ENCODE measurements at regions not wholly inside any gene's neighbourhood (a gene's known extent, or its start where the extent isn't known, plus 50 kb on each side); places are given as distances from the start of the nearest gene placed in this dataset.

DNA sequence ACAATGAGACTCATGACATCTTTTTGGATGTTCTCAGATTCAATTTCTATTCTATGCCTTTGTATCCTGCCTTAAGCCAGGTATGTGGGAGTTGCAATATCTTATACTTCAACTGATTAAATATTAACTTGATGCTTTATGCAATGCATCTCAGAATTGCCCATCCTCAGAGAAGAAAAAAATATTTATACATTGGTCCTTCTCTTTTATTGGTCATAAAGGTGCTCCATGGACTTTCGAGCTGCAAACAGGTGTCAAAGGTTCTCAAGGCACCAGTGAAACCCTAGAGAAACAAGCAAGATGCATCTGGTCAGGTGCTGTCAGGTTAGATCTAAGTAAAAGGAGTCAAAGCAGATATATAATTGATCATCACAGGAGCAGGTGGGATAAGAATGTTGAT lies 690.5 kb downstream of the PLCL1 start:
- dilution Hi-C loops (cut with MboI; ENCODE audit: extremely low pct_ligation_motif_present, low sequenced_read_pairs), result no loop called here
- H3K27ac ChIP-seq (ENCODE audit: control insufficient read depth, insufficient read depth, low read length), result no peak overlapping the region
- no peak for FAIRE-seq

DNA sequence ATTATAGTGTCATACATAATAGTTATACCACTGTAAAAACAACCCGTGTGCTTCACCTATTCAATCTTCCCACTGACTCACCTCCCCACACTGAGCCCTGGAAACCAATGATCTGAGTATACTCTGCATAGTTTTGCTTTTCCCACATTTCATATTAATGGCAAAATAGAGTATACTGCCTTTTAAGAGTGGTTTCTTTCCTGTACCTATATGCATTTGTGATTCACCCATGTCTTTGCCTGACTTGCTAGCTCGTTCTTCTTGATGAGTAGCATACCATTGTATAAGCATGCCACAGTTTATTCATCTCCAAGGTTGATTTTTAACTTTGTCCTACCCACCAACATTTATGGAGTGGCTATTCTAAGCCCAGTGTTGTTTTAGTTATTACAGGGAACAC lies 686.4 kb downstream of the PLCL1 start:
- Histone ChIP-seq H3K27ac (ENCODE audit: control insufficient read depth, insufficient read depth, low read length) (no peak overlapping the region), H3K9me3 (ENCODE audit: control insufficient read depth, low read depth, low read length) (no peaks in the 10 kb centered on the region), H3K36me3 (ENCODE audit: control insufficient read depth in 2 of 2, extremely low read depth in 1 of 2, insufficient read depth in 2 of 2, low read length in 2 of 2) (no peaks in the 10 kb centered on the region), H3K4me1 (ENCODE audit: control insufficient read depth, extremely low read depth, insufficient read depth, low read length) (no peaks in the 10 kb centered on the region), H4K20me1 (ENCODE audit: control insufficient read depth, extremely low read depth, insufficient read depth, low read length) (no peaks in the 10 kb centered on the region), H3K79me2 (ENCODE audit: control insufficient read depth, insufficient read depth, low read length) (no peaks in the 10 kb centered on the region), H3K27me3 (ENCODE audit: control insufficient read depth, extremely low read depth, insufficient read depth, low read length) (no peaks in the 10 kb centered on the region), H3K4me3 (ENCODE audit: control insufficient read depth in 2 of 3, extremely low read depth in 1 of 3, insufficient read depth in 2 of 3, low read depth in 1 of 3, low read length in 3 of 3) (no peak overlapping the region), H3K9me1 (ENCODE audit: control insufficient read depth, extremely low read depth, insufficient read depth, low read length) (no peaks in the 10 kb centered on the region), H3K9ac (ENCODE audit: control insufficient read depth, extremely low read depth, insufficient read depth, low read length) (no peak overlapping the region), H2AFZ (ENCODE audit: control insufficient read depth, low read length) (no peak overlapping the region), H3K4me2 (ENCODE audit: control insufficient read depth, extremely low read depth, insufficient read depth, low read depth, low read length) (no peak overlapping the region)
- FAIRE-seq, result no peak
- dilution Hi-C loops (cut with MboI; ENCODE audit: extremely low pct_ligation_motif_present, low sequenced_read_pairs), result no loop called here
- TF ChIP-seq, protein P1, sequence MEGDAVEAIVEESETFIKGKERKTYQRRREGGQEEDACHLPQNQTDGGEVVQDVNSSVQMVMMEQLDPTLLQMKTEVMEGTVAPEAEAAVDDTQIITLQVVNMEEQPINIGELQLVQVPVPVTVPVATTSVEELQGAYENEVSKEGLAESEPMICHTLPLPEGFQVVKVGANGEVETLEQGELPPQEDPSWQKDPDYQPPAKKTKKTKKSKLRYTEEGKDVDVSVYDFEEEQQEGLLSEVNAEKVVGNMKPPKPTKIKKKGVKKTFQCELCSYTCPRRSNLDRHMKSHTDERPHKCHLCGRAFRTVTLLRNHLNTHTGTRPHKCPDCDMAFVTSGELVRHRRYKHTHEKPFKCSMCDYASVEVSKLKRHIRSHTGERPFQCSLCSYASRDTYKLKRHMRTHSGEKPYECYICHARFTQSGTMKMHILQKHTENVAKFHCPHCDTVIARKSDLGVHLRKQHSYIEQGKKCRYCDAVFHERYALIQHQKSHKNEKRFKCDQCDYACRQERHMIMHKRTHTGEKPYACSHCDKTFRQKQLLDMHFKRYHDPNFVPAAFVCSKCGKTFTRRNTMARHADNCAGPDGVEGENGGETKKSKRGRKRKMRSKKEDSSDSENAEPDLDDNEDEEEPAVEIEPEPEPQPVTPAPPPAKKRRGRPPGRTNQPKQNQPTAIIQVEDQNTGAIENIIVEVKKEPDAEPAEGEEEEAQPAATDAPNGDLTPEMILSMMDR (optimal IDR thresholded peaks at IDR 0.05 in 1 of 3, IDR thresholded peaks at IDR 0.05 in 1 of 3, conservative IDR thresholded peaks at IDR 0.05 in 1 of 3; ENCODE audit: extremely low read depth in 1 of 3, insufficient read depth in 2 of 3, low read length in 3 of 3), result no peak
- no peak for TF ChIP-seq EZH2 (IDR thresholded peaks at IDR 0.05; ENCODE audit: low read length)
- DNase-seq (ENCODE audit: low read depth, low spot score), result no peak

More for the DNA sequence above, 690.5 kb downstream of the PLCL1 start:
- Histone ChIP-seq H3K79me2 (ENCODE audit: control insufficient read depth, insufficient read depth, low read length) (no peaks in the 10 kb centered on the region), H4K20me1 (ENCODE audit: control insufficient read depth, extremely low read depth, insufficient read depth, low read length) (no peaks in the 10 kb centered on the region), H3K9me3 (ENCODE audit: control insufficient read depth, low read depth, low read length) (no peaks in the 10 kb centered on the region), H3K4me1 (ENCODE audit: control insufficient read depth, extremely low read depth, insufficient read depth, low read length) (no peaks in the 10 kb centered on the region), H3K4me3 (ENCODE audit: control insufficient read depth in 2 of 3, extremely low read depth in 1 of 3, insufficient read depth in 2 of 3, low read depth in 1 of 3, low read length in 3 of 3) (no peak overlapping the region), H3K9ac (ENCODE audit: control insufficient read depth, extremely low read depth, insufficient read depth, low read length) (no peak overlapping the region), H2AFZ (ENCODE audit: control insufficient read depth, low read length) (no peak overlapping the region), H3K9me1 (ENCODE audit: control insufficient read depth, extremely low read depth, insufficient read depth, low read length) (no peaks in the 10 kb centered on the region), H3K4me2 (ENCODE audit: control insufficient read depth, extremely low read depth, insufficient read depth, low read depth, low read length) (no peak overlapping the region), H3K27me3 (ENCODE audit: control insufficient read depth, extremely low read depth, insufficient read depth, low read length) (no peaks in the 10 kb centered on the region), H3K36me3 (ENCODE audit: control insufficient read depth in 2 of 2, extremely low read depth in 1 of 2, insufficient read depth in 2 of 2, low read length in 2 of 2) (no peaks in the 10 kb centered on the region)
- no peak for TF ChIP-seq EZH2 (IDR thresholded peaks at IDR 0.05; ENCODE audit: low read length)
- TF ChIP-seq, protein P1 (optimal IDR thresholded peaks at IDR 0.05 in 1 of 3, IDR thresholded peaks at IDR 0.05 in 1 of 3, conservative IDR thresholded peaks at IDR 0.05 in 1 of 3; ENCODE audit: extremely low read depth in 1 of 3, insufficient read depth in 2 of 3, low read length in 3 of 3), result no peak
- no peak for DNase-seq (ENCODE audit: low read depth, low spot score)

Measured in keratinocyte (primary cell).